Panc1 (cell line): ENCODE measurements at regions not wholly inside any gene's neighbourhood (a gene's known extent, or its start where the extent isn't known, plus 50 kb on each side); places are given as distances from the start of the nearest gene placed in this dataset.

Experiments used
- ATAC-seq: fragments of 200-7000 bp; cut with Tn5 transposase; 2 replicates; pipeline ENCODE4 v1.9.1; 2020; ENCODE audit warnings: mild to moderate bottlenecking, moderate library complexity
- BruUV-seq: library from RNA; stranded (reverse); fragments of 400-500 nt; replicated peaks from 2 replicates; lab custom pipeline; 2021; lab: Mats Ljungman, UMichigan
- CTCF ChIA-PET: fragments of 300-600 bp; sonication (Branson Sonifier 250); formaldehyde crosslinking; loops from one replicate; lab custom pipeline; 2022; ENCODE audit warnings: antibody characterized with exemption; lab: Charles Lee
- POLR2A ChIA-PET: fragments of 300-600 bp; sonication (Branson Sonifier 250); formaldehyde crosslinking; loops from one replicate; lab custom pipeline; 2022; ENCODE audit warnings: antibody characterized with exemption; lab: Charles Lee
- DNase-seq: peaks from one replicate; pipeline ENCODE4 v3.0.0-alpha.2; 2010; ENCODE audit warnings: low read depth, low spot score
- H3K27ac ChIP-seq: 2 replicates; pipeline ENCODE4 v1.5.1; 2011; ENCODE audit warnings: mild to moderate bottlenecking, low read length, inconsistent platforms
- H3K27me3 ChIP-seq: fragments of 200-500 bp; sonication (Bioruptor generic); 2 replicates; pipeline ENCODE4 v1.6.0; 2014; ENCODE audit warnings: low read length, inconsistent platforms; ENCODE audit not compliant: control insufficient read depth, insufficient read depth
- H3K36me3 ChIP-seq: fragments of 200-500 bp; sonication (Bioruptor generic); 2 replicates; pipeline ENCODE4 v1.5.1; 2014; ENCODE audit warnings: inconsistent platforms, mild to moderate bottlenecking, low read length, moderate library complexity; ENCODE audit not compliant: control insufficient read depth, insufficient read depth
- H3K4me1 ChIP-seq: 2 replicates; pipeline ENCODE4 v1.5.1; 2011; ENCODE audit warnings: inconsistent platforms, mild to moderate bottlenecking, low read length, moderate library complexity; ENCODE audit not compliant: control insufficient read depth, insufficient read depth
- H3K4me3 ChIP-seq, 2 experiments: 2 replicates each; pipeline ENCODE4 v1.5.1; 2011 to 2012; ENCODE audit warnings: low read depth in 2 of 2, low read length in 2 of 2, mild to moderate bottlenecking in 2 of 2, inconsistent platforms in 1 of 2, moderate library complexity in 1 of 2
- H3K9me3 ChIP-seq: fragments of 200-500 bp; sonication (Bioruptor generic); 2 replicates; pipeline ENCODE4 v1.5.1; 2014; ENCODE audit warnings: low read depth, mild to moderate bottlenecking, inconsistent platforms, low read length, moderate library complexity; ENCODE audit not compliant: control insufficient read depth, insufficient read depth
- POLR2AphosphoS5 ChIP-seq: IDR thresholded peaks from 2 replicates; pipeline ENCODE4 v1.6.1; 2012; ENCODE audit warnings: mild to moderate bottlenecking, low read depth, low read length, moderate library complexity
- SIN3A ChIP-seq: IDR thresholded peaks from 2 replicates; pipeline ENCODE4 v1.6.1; 2012; ENCODE audit warnings: low read depth, mild to moderate bottlenecking, low read length, moderate library complexity, borderline replicate concordance; ENCODE audit not compliant: insufficient read depth
- TCF7L2 ChIP-seq: IDR thresholded peaks from 2 replicates; pipeline ENCODE4 v1.6.1; 2011; ENCODE audit warnings: mild to moderate bottlenecking, low read depth, low read length, inconsistent platforms
- in situ Hi-C: cut with HindIII; loops from 2 replicates; pipeline ENCODE4 v1.10.0; 2016; ENCODE audit warnings: low sequenced_read_pairs, low pct_unique_long_range_greater_than_20kb
- intact Hi-C: fragments of 100-400 bp; cut with micrococcal nuclease; formaldehyde crosslinking; loops from one replicate; pipeline ENCODE4 v1.10.0; 2022; ENCODE audit not compliant: unreplicated experiment
- TF ChIP-seq, protein P1 (sequence below): fragments of 450-650 bp; IDR thresholded peaks from 2 replicates; pipeline ENCODE4 v1.5.1; 2017; ENCODE audit warnings: mild to moderate bottlenecking
- TF ChIP-seq, protein P2 (sequence below), 2 experiments: IDR thresholded peaks; 2 replicates each; pipeline ENCODE4 v1.6.1; 2011 to 2012; ENCODE audit warnings: low read depth in 2 of 2, control low read depth in 1 of 2, low read length in 1 of 2, mild to moderate bottlenecking in 1 of 2, moderate library complexity in 1 of 2; ENCODE audit not compliant: insufficient read depth in 1 of 2

DNA sequence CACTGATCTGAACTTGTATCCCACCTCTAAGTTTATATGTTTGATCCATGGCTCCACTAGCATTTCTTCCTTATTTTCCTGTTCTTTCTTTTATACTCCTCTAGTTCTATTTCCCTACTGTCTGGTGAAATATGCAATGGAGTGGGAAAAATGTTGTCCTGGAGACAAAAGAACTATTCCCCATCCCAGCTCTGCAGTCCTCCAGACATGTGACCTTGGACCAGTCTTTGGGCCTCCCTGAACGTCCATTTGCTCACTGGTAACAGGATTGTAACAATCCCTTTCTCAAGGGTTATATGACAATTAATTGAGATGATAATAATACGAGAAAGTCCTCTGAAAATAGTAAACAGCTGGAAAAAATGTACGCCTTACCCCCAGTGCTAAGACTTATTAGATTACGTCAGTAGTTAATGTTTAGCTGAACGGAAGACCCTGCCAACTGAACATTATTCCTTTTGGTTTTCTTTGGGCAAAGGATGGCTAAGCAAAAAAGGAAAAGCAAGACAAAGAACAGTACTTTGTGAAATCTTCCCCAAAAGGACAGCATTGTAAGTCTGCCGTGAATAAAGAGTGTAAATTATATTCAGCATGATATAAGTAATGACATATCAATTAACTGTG, 302.3 kb upstream of the PPARGC1A start:
- BruUV-seq: no TSS peak
- Histone ChIP-seq H3K9me3 (no peaks in the 10 kb centered on the region), H3K4me3 (no peak overlapping the region), H3K27me3 (no peaks in the 10 kb centered on the region), H3K4me1 (no peaks in the 10 kb centered on the region), H3K36me3 (no peaks in the 10 kb centered on the region), H3K27ac (no peak overlapping the region)
- intact Hi-C loops: no loop called here
- CTCF ChIA-PET: no interaction called here
- ATAC-seq: no peak
- no peak for DNase-seq
- in situ Hi-C loops: no loop called here
- POLR2A ChIA-PET: no interaction called here
- TF ChIP-seq TCF7L2: no peak
- TF ChIP-seq, protein P1, sequence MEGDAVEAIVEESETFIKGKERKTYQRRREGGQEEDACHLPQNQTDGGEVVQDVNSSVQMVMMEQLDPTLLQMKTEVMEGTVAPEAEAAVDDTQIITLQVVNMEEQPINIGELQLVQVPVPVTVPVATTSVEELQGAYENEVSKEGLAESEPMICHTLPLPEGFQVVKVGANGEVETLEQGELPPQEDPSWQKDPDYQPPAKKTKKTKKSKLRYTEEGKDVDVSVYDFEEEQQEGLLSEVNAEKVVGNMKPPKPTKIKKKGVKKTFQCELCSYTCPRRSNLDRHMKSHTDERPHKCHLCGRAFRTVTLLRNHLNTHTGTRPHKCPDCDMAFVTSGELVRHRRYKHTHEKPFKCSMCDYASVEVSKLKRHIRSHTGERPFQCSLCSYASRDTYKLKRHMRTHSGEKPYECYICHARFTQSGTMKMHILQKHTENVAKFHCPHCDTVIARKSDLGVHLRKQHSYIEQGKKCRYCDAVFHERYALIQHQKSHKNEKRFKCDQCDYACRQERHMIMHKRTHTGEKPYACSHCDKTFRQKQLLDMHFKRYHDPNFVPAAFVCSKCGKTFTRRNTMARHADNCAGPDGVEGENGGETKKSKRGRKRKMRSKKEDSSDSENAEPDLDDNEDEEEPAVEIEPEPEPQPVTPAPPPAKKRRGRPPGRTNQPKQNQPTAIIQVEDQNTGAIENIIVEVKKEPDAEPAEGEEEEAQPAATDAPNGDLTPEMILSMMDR: no peak
- TF ChIP-seq, protein P2, sequence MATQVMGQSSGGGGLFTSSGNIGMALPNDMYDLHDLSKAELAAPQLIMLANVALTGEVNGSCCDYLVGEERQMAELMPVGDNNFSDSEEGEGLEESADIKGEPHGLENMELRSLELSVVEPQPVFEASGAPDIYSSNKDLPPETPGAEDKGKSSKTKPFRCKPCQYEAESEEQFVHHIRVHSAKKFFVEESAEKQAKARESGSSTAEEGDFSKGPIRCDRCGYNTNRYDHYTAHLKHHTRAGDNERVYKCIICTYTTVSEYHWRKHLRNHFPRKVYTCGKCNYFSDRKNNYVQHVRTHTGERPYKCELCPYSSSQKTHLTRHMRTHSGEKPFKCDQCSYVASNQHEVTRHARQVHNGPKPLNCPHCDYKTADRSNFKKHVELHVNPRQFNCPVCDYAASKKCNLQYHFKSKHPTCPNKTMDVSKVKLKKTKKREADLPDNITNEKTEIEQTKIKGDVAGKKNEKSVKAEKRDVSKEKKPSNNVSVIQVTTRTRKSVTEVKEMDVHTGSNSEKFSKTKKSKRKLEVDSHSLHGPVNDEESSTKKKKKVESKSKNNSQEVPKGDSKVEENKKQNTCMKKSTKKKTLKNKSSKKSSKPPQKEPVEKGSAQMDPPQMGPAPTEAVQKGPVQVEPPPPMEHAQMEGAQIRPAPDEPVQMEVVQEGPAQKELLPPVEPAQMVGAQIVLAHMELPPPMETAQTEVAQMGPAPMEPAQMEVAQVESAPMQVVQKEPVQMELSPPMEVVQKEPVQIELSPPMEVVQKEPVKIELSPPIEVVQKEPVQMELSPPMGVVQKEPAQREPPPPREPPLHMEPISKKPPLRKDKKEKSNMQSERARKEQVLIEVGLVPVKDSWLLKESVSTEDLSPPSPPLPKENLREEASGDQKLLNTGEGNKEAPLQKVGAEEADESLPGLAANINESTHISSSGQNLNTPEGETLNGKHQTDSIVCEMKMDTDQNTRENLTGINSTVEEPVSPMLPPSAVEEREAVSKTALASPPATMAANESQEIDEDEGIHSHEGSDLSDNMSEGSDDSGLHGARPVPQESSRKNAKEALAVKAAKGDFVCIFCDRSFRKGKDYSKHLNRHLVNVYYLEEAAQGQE (IDR thresholded peaks at IDR 0.05; ENCODE audit: insufficient read depth in 1 of 2, low read depth in 2 of 2, low read length in 1 of 2): no peak
- no peak for TF ChIP-seq SIN3A
- TF ChIP-seq POLR2AphosphoS5: no peak

GRCh38 chr4:24190761-24191695, 301.2 kb upstream of the PPARGC1A start:
- no TSS peak for BruUV-seq

More at GRCh38 chr4:24190761-24191695, 301.2 kb upstream of the PPARGC1A start:
- H3K9me3 ChIP-seq: no peaks in the 10 kb centered on the region
- intact Hi-C loops: no loop called here
- ChIA-PET POLR2A (interaction anchor here (0.7 kb wide), 1 partner anchor 125 kb away, joined by 3 read pairs; no protein-coding TSS in a partner anchor), CTCF (interaction anchor here (0.5 kb wide), 1 partner anchor 282 kb away, joined by 5 read pairs; no protein-coding TSS in a partner anchor)
- ATAC-seq (no peak), DNase-seq (no peak)
- H3K36me3 ChIP-seq: no peaks in the 10 kb centered on the region
- no peaks in the 10 kb centered on the region for H3K4me1 ChIP-seq
- no peak overlapping the region for H3K27ac ChIP-seq
- in situ Hi-C loops: no loop called here
- no peak for TF ChIP-seq SIN3A
- TF ChIP-seq, protein P1: no peak
- TF ChIP-seq POLR2AphosphoS5: no peak
- no peaks in the 10 kb centered on the region for H3K27me3 ChIP-seq
- no peak overlapping the region for H3K4me3 ChIP-seq
